Activated CD8-positive, alpha-beta T cell treated with anti-CD3 and anti-CD28 coated beads for 36 hours (primary cell): ENCODE measurements at regions not wholly inside any gene's neighbourhood (a gene's known extent, or its start where the extent isn't known, plus 50 kb on each side); places are given as distances from the start of the nearest gene placed in this dataset.

ENCODE experiments used
- ATAC-seq: fragments of 200-7000 bp; cut with Tn5 transposase; one replicate; pipeline ENCODE4 v1.10.0; 2021; ENCODE audit warnings: mild to moderate bottlenecking, moderate library complexity
- CTCF ChIA-PET: fragments of 350-600 bp; sonication (Branson Sonifier 250); formaldehyde crosslinking; loops from one replicate; lab custom pipeline; 2021; ENCODE audit warnings: antibody characterized with exemption; lab: Charles Lee
- POLR2A ChIA-PET: fragments of 350-600 bp; sonication (Branson Sonifier 250); formaldehyde crosslinking; loops from one replicate; lab custom pipeline; 2021; ENCODE audit warnings: antibody characterized with exemption; lab: Charles Lee
- DNase-seq: peaks from one replicate; pipeline ENCODE4 v3.0.0-alpha.2; 2020
- H3K27ac Mint-ChIP-seq: one replicate; pipeline ENCODE4 v1.8.0; 2021; ENCODE audit warnings: mild to moderate bottlenecking, mixed read lengths
- H3K27me3 Mint-ChIP-seq: one replicate; pipeline ENCODE4 v1.8.0; 2021; ENCODE audit warnings: mixed read lengths
- H3K36me3 Mint-ChIP-seq: one replicate; pipeline ENCODE4 v1.8.0; 2021; ENCODE audit warnings: low read depth, mixed read lengths
- H3K4me1 Mint-ChIP-seq: one replicate; pipeline ENCODE4 v1.8.0; 2021; ENCODE audit warnings: low read depth, mixed read lengths
- H3K4me3 Mint-ChIP-seq: one replicate; pipeline ENCODE4 v1.8.0; 2021; ENCODE audit warnings: mild to moderate bottlenecking, moderate library complexity, mixed read lengths
- H3K9me3 Mint-ChIP-seq: one replicate; pipeline ENCODE4 v1.8.0; 2021; ENCODE audit warnings: mixed read lengths
- CTCF ChIP-seq: fragments of 200-600 bp; IDR thresholded peaks from one replicate; pipeline ENCODE4 v1.8.0; 2022; ENCODE audit warnings: antibody characterized with exemption, mild to moderate bottlenecking
- intact Hi-C: fragments of 100-400 bp; cut with micrococcal nuclease; formaldehyde crosslinking; loops from one replicate; pipeline ENCODE4 v1.10.0; 2022

- Mint-ChIP-seq H3K4me3 (no peak overlapping the region), H3K9me3 (no peaks in the 10 kb centered on the region), H3K27me3 (peaks cover 2% of the 10 kb centered on the region), H3K27ac (no peak overlapping the region), H3K4me1 (no peaks in the 10 kb centered on the region), H3K36me3 (no peaks in the 10 kb centered on the region)
- DNase-seq: no peak
- TF ChIP-seq CTCF: no peak
- intact Hi-C loops: no loop called here
- no peak for ATAC-seq
- POLR2A ChIA-PET: interaction anchor here (1.3 kb wide), 1 partner anchor 45 kb away, joined by 3 read pairs; no protein-coding TSS in a partner anchor
- CTCF ChIA-PET: interaction anchor here (0.8 to 1.3 kb wide), 3 partner anchors 12 to 462 kb away, joined by 3 read pairs; no protein-coding TSS in a partner anchor
These were observed 219.7 kb upstream of the SPRED2 start for GRCh38 chr2:65652066-65652465.

GRCh38 chr2:65649811-65650589, 217.6 kb upstream of the SPRED2 start:
- TF ChIP-seq CTCF: no peak
- Mint-ChIP-seq H3K4me1 (no peaks in the 10 kb centered on the region), H3K36me3 (no peaks in the 10 kb centered on the region), H3K27ac (no peak overlapping the region), H3K27me3 (peaks cover 2% of the 10 kb centered on the region), H3K9me3 (no peaks in the 10 kb centered on the region), H3K4me3 (no peak overlapping the region)
- CTCF ChIA-PET: interaction anchor here (1.2 kb wide), 1 partner anchor 10 kb away, joined by 3 read pairs; no protein-coding TSS in a partner anchor
- no peak for DNase-seq
- ATAC-seq: no peak
- POLR2A ChIA-PET: no interaction called here
- intact Hi-C loops: no loop called here

GRCh38 chr2:65647249-65647842, 214.9 kb upstream of the SPRED2 start:
- intact Hi-C loops: no loop called here
- no peak overlapping the region for H3K27ac Mint-ChIP-seq
- CTCF ChIA-PET: no interaction called here
- POLR2A ChIA-PET: no interaction called here
- DNase-seq: no peak
- no peaks in the 10 kb centered on the region for H3K27me3 Mint-ChIP-seq
- no peaks in the 10 kb centered on the region for H3K4me1 Mint-ChIP-seq
- no peak for TF ChIP-seq CTCF
- no peak overlapping the region for H3K4me3 Mint-ChIP-seq
- H3K9me3 Mint-ChIP-seq: no peaks in the 10 kb centered on the region
- ATAC-seq: no peak
- no peaks in the 10 kb centered on the region for H3K36me3 Mint-ChIP-seq

GRCh38 chr2:65640793-65641103, 208.3 kb upstream of the SPRED2 start:
- ATAC-seq: no peak
- TF ChIP-seq CTCF: no peak
- no peaks in the 10 kb centered on the region for H3K9me3 Mint-ChIP-seq
- H3K4me3 Mint-ChIP-seq: no peak overlapping the region
- intact Hi-C loops: no loop called here
- ChIA-PET CTCF (interaction anchor here (0.7 to 1.7 kb wide), 17 partner anchors 8 to 462 kb away, joined by 3 to 6 read pairs (median 3); no protein-coding TSS in a partner anchor), POLR2A (no interaction called here)
- no peak for DNase-seq
- peaks cover 12% of the 10 kb centered on the region for H3K27me3 Mint-ChIP-seq
- H3K4me1 Mint-ChIP-seq: peaks cover 2% of the 10 kb centered on the region
- no peak overlapping the region for H3K27ac Mint-ChIP-seq
- H3K36me3 Mint-ChIP-seq: no peaks in the 10 kb centered on the region
